Stimulated activated CD8-positive, alpha-beta memory T cell treated with anti-CD3 and anti-CD28 coated beads, Interleukin-12 subunit alpha, Interleukin-12 subunit beta, amount 100 ng/mL, for 24 hours (primary cell): ENCODE measurements at regions not wholly inside any gene's neighbourhood (a gene's known extent, or its start where the extent isn't known, plus 50 kb on each side); places are given as distances from the start of the nearest gene placed in this dataset.
"Not testable (repeated sequence)": the region's sequence is repeated elsewhere in the genome, so short reads cannot be mapped to it uniquely, and the experiment has no call there.

Experiments used
- DNase-seq: peaks from one replicate; pipeline ENCODE4 v3.0.0-alpha.2; 2020; ENCODE audit errors: extremely low read depth

GRCh38 chr6:113202852-113203714, 654.1 kb upstream of the MARCKS start:
- no peak for DNase-seq

- no peak for DNase-seq
Measured at GRCh38 chr6:113203715-113204110, 653.4 kb upstream of the MARCKS start.

- no peak for DNase-seq
Measured at GRCh38 chr6:113205553-113205952, 651.6 kb upstream of the MARCKS start.

DNA sequence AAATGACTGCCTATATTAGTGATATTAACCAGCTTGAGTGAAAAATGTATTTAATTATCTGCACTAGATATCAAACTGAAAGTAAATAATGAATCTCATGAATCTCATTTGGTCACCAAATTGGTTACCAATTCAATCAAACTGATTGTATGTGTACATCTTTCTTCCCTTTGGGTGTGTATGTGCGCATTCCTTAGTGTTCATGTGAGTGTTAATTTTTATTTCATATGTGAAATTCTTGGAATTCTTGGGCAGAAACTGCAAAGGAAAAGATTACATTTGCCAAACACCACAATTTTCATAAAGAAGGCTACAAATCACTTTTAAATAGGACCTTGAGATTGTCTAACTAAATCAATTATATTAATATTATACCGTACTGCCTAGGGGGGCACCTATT, 648.4 kb upstream of the MARCKS start:
- no peak for DNase-seq

DNA sequence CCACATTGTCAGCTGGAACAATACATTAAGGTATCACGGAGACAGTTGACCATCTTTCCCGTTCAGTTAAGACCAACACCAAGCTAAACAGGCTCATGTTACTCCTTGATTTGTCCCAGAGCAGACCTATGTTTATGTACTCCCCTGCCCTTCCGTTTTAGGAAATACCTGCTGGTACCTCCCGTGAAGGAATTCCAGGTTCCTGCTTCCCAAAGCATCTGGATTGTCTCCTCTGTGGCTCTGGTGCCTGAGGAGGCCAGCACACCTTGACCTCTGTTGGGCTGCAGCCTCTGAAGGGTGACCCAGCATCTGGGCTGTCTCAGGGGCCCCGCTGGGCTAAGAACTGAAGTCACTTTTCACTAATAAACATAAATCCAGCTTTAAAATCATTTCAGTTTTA, 647.8 kb upstream of the MARCKS start:
- DNase-seq = no peak

GRCh38 chr6:113211170-113211569, 646.0 kb upstream of the MARCKS start:
- no peak for DNase-seq

- DNase-seq = no peak
Measured at GRCh38 chr6:113219783-113220182, 637.4 kb upstream of the MARCKS start.

DNA sequence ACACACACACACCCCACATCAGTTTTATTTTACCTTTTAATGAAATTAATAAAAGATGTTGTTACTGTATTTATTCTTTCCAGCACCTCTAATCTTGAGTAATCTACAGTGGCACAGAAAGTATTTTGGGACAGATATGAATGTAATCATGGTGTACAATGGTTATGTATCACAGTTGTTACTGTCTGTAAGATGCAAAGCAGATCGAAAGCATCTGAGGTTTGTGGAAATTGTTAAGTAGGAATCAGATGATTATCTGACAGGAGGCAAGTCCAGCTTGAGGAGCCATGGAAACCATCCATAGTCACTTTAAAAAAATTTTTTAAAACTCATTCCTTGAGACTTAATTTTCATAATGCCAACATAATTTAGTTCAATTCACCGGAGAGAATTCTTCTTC, 636.3 kb upstream of the MARCKS start:
- DNase-seq = no peak

DNA sequence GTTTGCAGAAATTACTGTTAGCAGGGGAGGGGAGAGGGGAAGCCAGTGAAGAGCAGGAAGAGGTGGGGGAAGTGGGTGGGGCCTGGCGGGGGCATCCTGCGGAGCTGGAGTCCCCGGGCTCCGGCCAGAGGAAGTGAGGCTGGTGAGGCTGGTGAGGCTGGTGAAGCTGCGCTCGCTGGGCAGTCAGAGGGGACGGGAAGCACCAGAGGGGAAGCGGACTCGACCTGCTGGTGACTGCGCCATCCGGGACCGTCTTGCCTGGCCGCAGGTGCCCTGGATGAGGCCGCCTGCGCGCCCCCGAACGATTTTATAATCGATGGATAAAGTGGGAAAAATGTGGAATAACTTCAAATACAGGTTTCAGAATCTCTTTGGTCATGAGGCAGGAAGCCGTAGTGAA, 635.3 kb upstream of the MARCKS start:
- DNase-seq = no peak

GRCh38 chr6:113246186-113246585, 611.0 kb upstream of the MARCKS start:
- no peak for DNase-seq

GRCh38 chr6:113248532-113248931, 608.6 kb upstream of the MARCKS start:
- no peak for DNase-seq

GRCh38 chr6:113254194-113254593, 603.0 kb upstream of the MARCKS start:
- DNase-seq = not testable (repeated sequence)

DNA sequence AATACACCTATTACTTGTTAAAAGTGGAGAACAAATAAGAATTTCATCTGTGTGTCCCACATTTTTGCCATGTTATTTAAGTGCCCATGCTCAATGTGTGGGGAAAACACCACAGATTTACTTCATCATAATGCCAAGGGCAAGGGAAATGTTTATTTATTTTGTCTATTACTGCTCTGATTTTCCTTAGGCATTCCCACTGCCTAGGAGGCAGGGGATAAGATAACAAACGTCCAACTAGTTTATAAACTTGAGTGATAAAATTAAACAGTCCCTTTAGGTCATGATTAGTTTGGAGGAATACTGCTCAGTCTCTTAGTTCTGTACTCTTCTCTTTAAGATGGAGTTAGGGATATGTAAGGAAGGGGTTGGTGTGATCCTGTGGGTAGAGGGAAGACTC, 598.4 kb upstream of the MARCKS start:
- no peak for DNase-seq

- no peak for DNase-seq
Measured at GRCh38 chr6:113271437-113271836, 585.7 kb upstream of the MARCKS start.

DNA sequence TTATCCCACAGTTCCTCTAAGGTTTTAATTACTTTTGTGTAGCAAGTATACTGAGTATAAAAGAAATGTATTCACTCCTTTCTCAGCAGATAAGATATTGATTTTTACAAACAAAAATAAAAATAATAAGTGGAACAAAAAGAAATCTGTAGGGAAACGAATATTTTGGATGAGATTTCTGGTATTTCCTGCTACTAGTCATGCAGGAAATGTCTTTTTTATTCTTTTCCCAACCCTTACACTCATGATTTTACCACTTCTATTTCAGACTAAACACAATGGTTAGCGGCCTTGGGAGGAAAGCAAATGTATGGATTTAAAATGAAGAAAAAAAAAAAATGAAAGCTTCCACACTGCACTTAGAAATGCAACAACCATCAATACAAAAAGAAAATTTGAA, 580.5 kb upstream of the MARCKS start:
- DNase-seq = no peak

- DNase-seq = no peak
Measured at GRCh38 chr6:113277111-113277510, 580.0 kb upstream of the MARCKS start.

GRCh38 chr6:113281014-113281413, 576.1 kb upstream of the MARCKS start:
- no peak for DNase-seq

- no peak for DNase-seq
Measured at GRCh38 chr6:113281431-113281830, 575.7 kb upstream of the MARCKS start.

DNA sequence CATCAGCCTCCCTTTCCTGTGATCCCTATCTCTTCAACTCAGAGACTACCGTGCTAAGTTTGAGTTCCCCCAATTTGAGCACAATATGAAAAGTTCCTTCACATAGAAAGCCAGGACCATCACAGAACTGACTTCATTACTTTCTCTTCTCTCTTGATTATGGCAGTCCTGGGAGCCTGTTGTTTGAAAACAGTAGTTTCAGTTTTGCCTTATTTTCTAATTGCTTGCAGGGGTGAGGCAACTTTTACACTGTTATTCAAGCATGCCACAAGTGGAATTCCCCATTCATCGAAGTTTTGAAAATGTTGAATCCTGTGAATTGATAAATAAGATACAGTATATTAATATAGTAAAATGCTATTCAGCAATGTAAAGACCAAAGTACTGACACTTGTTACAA, 569.7 kb upstream of the MARCKS start:
- DNase-seq = no peak

- DNase-seq = no peak
Measured at GRCh38 chr6:113288409-113288808, 568.7 kb upstream of the MARCKS start.

- DNase-seq = no peak
Measured at GRCh38 chr6:113289166-113289565, 568.0 kb upstream of the MARCKS start.

- DNase-seq = no peak
Measured at GRCh38 chr6:113290684-113291083, 566.5 kb upstream of the MARCKS start.

DNA sequence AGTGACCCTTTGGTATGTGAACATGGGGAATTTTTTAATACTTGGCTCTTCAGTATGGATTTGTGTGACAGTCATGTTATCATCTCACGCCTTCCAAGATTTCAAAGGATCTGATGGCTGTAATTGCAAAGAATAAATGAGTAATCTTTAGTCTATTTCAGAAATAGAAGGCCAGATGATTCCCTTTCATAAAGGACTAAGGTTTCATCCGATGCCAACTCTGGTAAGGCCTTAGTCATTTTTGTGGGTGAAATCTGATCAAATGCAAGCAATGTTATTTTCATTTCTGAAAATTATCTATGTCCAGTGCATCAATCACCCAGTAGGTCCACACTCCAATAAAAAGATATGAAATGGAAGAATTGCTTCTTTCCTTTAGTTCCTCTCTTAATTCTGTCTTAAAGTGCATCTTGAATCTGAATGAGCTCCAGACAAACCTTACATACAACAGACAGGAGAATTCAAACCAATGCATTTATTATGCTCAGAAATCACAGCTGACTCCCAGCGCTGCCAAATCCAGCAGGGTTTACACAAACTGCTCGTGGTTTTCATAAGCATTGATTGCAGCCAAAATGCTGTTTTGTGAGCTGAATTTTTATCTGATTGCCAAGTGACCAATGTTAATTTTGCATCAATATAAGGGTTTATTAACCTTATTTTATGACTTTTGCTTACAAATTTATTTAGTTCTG, 565.2 kb upstream of the MARCKS start:
- no peak for DNase-seq
